ENCODE measurements at regions not wholly inside any gene's neighbourhood (a gene's known extent, or its start where the extent isn't known, plus 50 kb on each side); places are given as distances from the start of the nearest gene placed in this dataset.

- no peaks in the 10 kb centered on the region for H4K20me1 ChIP-seq (replicated peaks in 1 of 2; ENCODE audit: control insufficient read depth in 1 of 2, insufficient read depth in 2 of 2, low read length in 2 of 2)
- no peak overlapping the region for H3K56ac ChIP-seq (replicated peaks; ENCODE audit: insufficient read length, low read depth, low read length)
- H3K14ac ChIP-seq (ENCODE audit: insufficient read length), result no peak overlapping the region
- no peak overlapping the region for H3K4me3 ChIP-seq (ENCODE audit: extremely low read depth in 1 of 4, insufficient read depth in 2 of 4, low read depth in 3 of 4, low read length in 4 of 4)
- TF ChIP-seq CREB1 (IDR thresholded peaks at IDR 0.05), result no peak
- TF ChIP-seq HDAC6 (IDR thresholded peaks at IDR 0.05; ENCODE audit: low read depth, low read length), result no peak
- TF ChIP-seq CTBP2 (IDR thresholded peaks at IDR 0.05; ENCODE audit: borderline replicate concordance, insufficient read depth, insufficient read length, low read length), result no peak
- TF ChIP-seq YY1 (IDR thresholded peaks at IDR 0.05; ENCODE audit: low read depth, low read length), result no peak
- no peak for TF ChIP-seq RAD21 (IDR thresholded peaks at IDR 0.05 in 1 of 2, conservative IDR thresholded peaks at IDR 0.05 in 1 of 2; ENCODE audit: low read depth in 2 of 2, low read length in 2 of 2)
- no peak for TF ChIP-seq CBX5 (IDR thresholded peaks at IDR 0.05; ENCODE audit: low read depth, low read length)
- TF ChIP-seq HDAC2 (IDR thresholded peaks at IDR 0.05; ENCODE audit: borderline replicate concordance in 1 of 2, low read depth in 2 of 2, low read length in 2 of 2), result no peak
- no peak for TF ChIP-seq BACH1 (IDR thresholded peaks at IDR 0.05; ENCODE audit: low read length)
- no peak for TF ChIP-seq MAFK (IDR thresholded peaks at IDR 0.05; ENCODE audit: low read depth, low read length)
- TF ChIP-seq SP1 (IDR thresholded peaks at IDR 0.05; ENCODE audit: low read depth, low read length), result no peak
- no peak for TF ChIP-seq POU5F1 (IDR thresholded peaks at IDR 0.05; ENCODE audit: low read depth, low read length)
- no peak for TF ChIP-seq MAX (IDR thresholded peaks at IDR 0.05)
- no peak for TF ChIP-seq SP4 (IDR thresholded peaks at IDR 0.05; ENCODE audit: low read length)
- H3K18ac ChIP-seq (ENCODE audit: extremely low read depth, low read length), result no peak overlapping the region
- H3K27ac ChIP-seq (ENCODE audit: low read depth, low read length), result no peak overlapping the region
- H3K36me3 ChIP-seq (ENCODE audit: control insufficient read depth in 2 of 4, insufficient read depth in 4 of 4, low read length in 3 of 4), result no peaks in the 10 kb centered on the region
- no peaks in the 10 kb centered on the region for H3K79me1 ChIP-seq (ENCODE audit: low read depth, low read length)
- no peak overlapping the region for H3K4ac ChIP-seq (replicated peaks; ENCODE audit: insufficient read length, low read depth, low read length)
- H3K9ac ChIP-seq (replicated peaks in 1 of 4; ENCODE audit: extremely low read depth in 1 of 4, low read depth in 3 of 4, low read length in 3 of 4), result no peak overlapping the region
- no peaks in the 10 kb centered on the region for H3K9me3 ChIP-seq (ENCODE audit: insufficient read depth in 2 of 2, low read depth in 1 of 2, low read length in 1 of 2)
- no peak overlapping the region for H2BK12ac ChIP-seq (ENCODE audit: low read depth, low read length)
- DNase-seq (ENCODE audit: low read depth in 1 of 2, low spot score in 2 of 2) (no peak), FAIRE-seq (no peak)
- no peaks in the 10 kb centered on the region for H3K23me2 ChIP-seq (ENCODE audit: low read depth, low read length)
- H2AK5ac ChIP-seq (ENCODE audit: low read depth, low read length), result no peak overlapping the region
- no peak overlapping the region for H4K91ac ChIP-seq (replicated peaks; ENCODE audit: insufficient read length, low read length)
- WGBS, 2 experiments (ENCODE audit: extremely low coverage in 1 of 2, insufficient coverage in 1 of 2, insufficient read length in 1 of 2, insufficient replicate concordance in 2 of 2, low coverage in 1 of 2, low lambda C conversion rate in 2 of 2, missing lambda C conversion rate in 1 of 2), result 97% methylated on average over 6 of the region's 6 CpGs; no CpG with 5 or more reads in 1 of the 2 experiments
- no peak overlapping the region for H2BK20ac ChIP-seq (ENCODE audit: low read length)
- H2AFZ ChIP-seq (ENCODE audit: low read length), result no peak overlapping the region
- no peaks in the 10 kb centered on the region for H3K4me1 ChIP-seq (replicated peaks in 1 of 4; ENCODE audit: control insufficient read depth in 3 of 4, insufficient read depth in 4 of 4, low read length in 3 of 4)
- H2BK15ac ChIP-seq (ENCODE audit: low read length), result no peak overlapping the region
- no peak overlapping the region for H2BK5ac ChIP-seq (ENCODE audit: low read depth, low read length)
- ChIA-PET CTCF (ENCODE audit: partially characterized antibody) (no interaction called here), POLR2A (ENCODE audit: partially characterized antibody) (no interaction called here)
- no peak overlapping the region for H4K5ac ChIP-seq (ENCODE audit: insufficient read length, low read depth, low read length)
- H3K23ac ChIP-seq (ENCODE audit: insufficient read length), result no peak overlapping the region
- no peak overlapping the region for H3K4me2 ChIP-seq (ENCODE audit: insufficient read depth in 1 of 2, low read depth in 2 of 2, low read length in 2 of 2)
- H3K79me2 ChIP-seq (ENCODE audit: control insufficient read depth in 1 of 2, insufficient read depth in 2 of 2, low read length in 2 of 2), result no peaks in the 10 kb centered on the region
- H3K27me3 ChIP-seq (replicated peaks in 1 of 4; ENCODE audit: control insufficient read depth in 3 of 4, extremely low read depth in 1 of 4, insufficient read depth in 3 of 4, low read length in 3 of 4), result no peaks in the 10 kb centered on the region
- H4K8ac ChIP-seq (ENCODE audit: extremely low read depth, insufficient read depth, low read length), result no peak overlapping the region
- no peak overlapping the region for H2BK120ac ChIP-seq (replicated peaks; ENCODE audit: low read depth, low read length)
These were observed 753.0 kb upstream of the SGCG start for GRCh38 chr13:22427783-22428182.
